GM12875 (cell line): ENCODE measurements at regions not wholly inside any gene's neighbourhood (a gene's known extent, or its start where the extent isn't known, plus 50 kb on each side); places are given as distances from the start of the nearest gene placed in this dataset.

ENCODE experiments used
- H3K4me3 ChIP-seq: one replicate; pipeline ENCODE4 v1.5.1; 2011; ENCODE audit warnings: low read depth, low read length, control low read depth
- TF ChIP-seq, protein P1 (sequence below): IDR thresholded peaks from 2 replicates; pipeline ENCODE4 v1.5.1; 2011; ENCODE audit warnings: low read depth, mild to moderate bottlenecking, control low read depth, inconsistent platforms, low read length, moderate library complexity, borderline replicate concordance; ENCODE audit not compliant: insufficient read depth

DNA sequence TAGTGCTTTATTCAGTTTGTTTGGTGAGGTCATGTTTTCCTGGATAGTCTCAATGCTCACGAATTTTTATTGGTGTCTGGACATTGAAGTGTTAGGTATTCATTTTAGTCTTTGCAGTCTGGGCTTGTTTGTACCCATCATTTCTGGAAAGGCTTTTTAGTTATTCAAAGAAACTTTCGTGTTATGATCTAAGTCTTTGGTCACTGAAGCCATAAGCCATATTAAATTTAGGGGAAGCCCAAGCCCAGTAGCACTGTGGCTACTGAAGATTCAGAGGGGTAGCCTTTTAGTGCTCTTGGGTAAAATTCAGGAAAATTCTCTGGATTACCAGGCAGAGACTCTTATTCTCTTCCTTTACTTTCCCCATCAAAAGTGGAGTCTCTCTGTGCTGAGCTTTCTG is 56.2 kb upstream of the PEX5L start:
- no peak overlapping the region for H3K4me3 ChIP-seq
- TF ChIP-seq, protein P1, sequence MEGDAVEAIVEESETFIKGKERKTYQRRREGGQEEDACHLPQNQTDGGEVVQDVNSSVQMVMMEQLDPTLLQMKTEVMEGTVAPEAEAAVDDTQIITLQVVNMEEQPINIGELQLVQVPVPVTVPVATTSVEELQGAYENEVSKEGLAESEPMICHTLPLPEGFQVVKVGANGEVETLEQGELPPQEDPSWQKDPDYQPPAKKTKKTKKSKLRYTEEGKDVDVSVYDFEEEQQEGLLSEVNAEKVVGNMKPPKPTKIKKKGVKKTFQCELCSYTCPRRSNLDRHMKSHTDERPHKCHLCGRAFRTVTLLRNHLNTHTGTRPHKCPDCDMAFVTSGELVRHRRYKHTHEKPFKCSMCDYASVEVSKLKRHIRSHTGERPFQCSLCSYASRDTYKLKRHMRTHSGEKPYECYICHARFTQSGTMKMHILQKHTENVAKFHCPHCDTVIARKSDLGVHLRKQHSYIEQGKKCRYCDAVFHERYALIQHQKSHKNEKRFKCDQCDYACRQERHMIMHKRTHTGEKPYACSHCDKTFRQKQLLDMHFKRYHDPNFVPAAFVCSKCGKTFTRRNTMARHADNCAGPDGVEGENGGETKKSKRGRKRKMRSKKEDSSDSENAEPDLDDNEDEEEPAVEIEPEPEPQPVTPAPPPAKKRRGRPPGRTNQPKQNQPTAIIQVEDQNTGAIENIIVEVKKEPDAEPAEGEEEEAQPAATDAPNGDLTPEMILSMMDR, result no peak

DNA sequence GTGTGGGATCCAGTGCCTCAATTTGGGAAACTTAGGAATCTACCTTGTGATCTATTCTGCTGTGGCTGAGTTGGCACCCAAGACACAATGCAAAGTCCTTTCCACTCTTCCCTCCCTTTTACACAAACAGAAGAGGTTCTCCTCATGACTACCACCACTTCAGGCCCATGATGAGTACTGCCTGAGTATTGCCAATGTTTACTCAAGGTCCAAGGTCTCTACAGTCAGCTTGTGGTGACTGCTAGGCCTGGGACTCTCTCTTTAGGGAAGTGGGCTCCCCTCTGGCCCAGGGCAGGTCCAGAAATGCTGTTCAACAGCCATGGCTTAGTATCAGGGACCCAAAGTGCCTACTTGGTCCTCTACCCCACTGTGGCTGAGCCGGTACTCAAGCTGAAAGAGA is 56.8 kb upstream of the PEX5L start:
- no peak overlapping the region for H3K4me3 ChIP-seq
- TF ChIP-seq, protein P1, result no peak

DNA sequence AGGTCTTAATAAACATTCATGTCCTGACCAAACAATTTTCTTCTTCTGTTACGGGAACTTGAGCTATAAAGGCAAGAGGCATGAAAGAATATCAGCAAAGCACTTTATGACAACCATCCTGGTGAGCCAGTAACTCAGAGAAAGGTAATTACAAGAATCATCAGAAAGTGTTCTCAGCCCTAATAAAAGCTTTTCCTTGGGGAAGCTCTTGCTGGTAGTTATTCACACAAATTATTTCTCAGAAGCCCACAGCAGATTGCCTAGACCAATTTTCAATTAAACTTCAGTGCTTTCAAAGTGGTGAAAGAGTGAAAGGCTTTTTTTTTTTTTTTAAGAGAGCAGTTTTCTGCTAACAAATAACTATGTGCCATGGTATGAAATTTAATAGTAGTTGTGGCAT is 60.9 kb upstream of the PEX5L start:
- H3K4me3 ChIP-seq, result no peak overlapping the region
- TF ChIP-seq, protein P1, result no peak

DNA sequence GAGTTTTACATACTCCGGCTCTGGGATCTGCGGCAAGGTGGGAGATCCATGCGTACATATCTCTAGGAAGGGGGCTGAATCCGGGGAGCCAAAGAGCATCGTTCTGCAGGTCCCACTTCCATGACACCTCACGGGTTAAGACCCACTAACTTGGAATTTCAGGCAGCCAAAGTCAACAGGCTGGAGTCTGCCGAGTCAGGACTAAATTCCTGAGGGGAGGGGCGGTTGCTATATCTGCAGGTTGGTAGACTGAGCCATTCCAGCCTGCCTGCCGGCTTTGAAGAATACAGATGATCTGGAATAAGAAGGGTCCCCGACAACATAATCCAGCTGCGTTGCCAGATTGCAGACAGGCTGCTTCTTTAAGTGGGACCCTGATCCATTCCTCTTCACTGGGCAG is 65.4 kb upstream of the PEX5L start:
- TF ChIP-seq, protein P1, result no peak
- H3K4me3 ChIP-seq, result no peak overlapping the region

DNA sequence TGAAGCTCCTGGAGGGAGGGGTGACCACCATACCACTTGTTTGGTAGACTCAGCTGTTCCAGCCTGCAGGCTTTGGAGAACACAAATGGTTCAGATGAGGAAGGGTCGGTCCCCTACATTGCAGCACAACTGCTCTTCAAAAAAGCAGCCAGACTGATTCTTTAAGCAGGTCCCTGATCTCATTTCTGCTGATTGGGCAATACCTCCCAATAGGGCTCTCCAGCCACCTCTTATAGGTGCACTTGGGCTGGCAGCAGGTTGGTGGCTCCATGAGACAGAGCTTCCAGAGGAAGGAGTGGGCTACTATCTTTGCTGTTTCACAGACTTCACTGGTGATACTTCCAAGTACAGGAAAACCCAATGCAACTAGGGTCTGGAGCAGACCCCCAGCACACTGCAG is 65.9 kb upstream of the PEX5L start:
- H3K4me3 ChIP-seq, result no peak overlapping the region
- TF ChIP-seq, protein P1, result no peak

DNA sequence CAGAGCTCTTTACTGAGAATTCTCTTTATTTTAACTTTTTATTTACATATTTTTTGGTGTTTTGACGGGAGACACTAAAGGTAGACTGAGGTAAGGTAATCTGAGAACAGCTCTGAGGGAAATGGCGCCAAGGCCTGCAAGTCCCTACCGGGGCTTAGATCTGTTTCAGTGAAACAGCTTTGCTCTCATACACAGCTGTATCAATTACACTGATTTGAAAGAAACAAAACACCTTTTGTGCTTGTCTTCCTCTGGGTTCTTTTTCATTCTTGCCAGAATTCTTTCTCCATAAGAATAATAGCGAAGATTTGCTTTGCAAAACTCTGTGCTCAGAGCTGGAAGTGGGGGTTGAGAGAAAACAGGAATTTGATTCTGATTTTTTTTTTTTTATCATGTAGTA is 79.5 kb upstream of the PEX5L start:
- H3K4me3 ChIP-seq, result no peak overlapping the region
- TF ChIP-seq, protein P1, result no peak

DNA sequence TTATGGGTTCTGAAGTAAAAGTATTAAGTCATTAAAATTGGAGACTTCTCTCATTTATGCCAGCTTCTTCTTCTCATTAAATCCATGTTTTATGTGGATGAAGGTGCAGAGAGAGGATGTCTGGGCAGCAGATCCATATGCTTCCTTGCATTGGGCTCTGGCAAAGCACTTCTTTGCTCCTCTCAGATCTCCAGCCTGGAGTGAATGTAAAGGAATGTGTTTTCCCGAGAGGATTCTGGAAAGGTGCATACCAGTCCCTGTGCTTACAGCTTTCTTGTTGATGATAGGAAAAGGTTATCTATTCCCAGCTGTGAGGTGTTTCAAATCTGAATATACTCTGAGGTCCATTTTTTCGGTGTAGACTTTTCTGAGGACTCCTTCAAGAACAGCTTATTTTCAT is 79.9 kb upstream of the PEX5L start:
- TF ChIP-seq, protein P1, result no peak
- H3K4me3 ChIP-seq, result no peak overlapping the region
